ENCODE measurements at regions not wholly inside any gene's neighbourhood (a gene's known extent, or its start where the extent isn't known, plus 50 kb on each side); places are given as distances from the start of the nearest gene placed in this dataset.

- Histone ChIP-seq H2AFZ (ENCODE audit: low read length) (no peak overlapping the region), H3K4me1 (ENCODE audit: control insufficient read depth in 2 of 2, insufficient read depth in 1 of 2, low read depth in 1 of 2, low read length in 2 of 2) (no peaks in the 10 kb centered on the region), H2BK15ac (ENCODE audit: low read length) (no peak overlapping the region), H3K27me3 (ENCODE audit: control insufficient read depth in 3 of 3, insufficient read depth in 3 of 3, low read depth in 1 of 3, low read length in 3 of 3) (no peaks in the 10 kb centered on the region), H2BK5ac (ENCODE audit: low read length) (no peak overlapping the region), H3K4me3 (ENCODE audit: low read length in 2 of 2) (no peak overlapping the region), H2BK12ac (ENCODE audit: low read length) (no peak overlapping the region), H2BK120ac (ENCODE audit: low read depth, low read length) (no peak overlapping the region), H3K79me1 (ENCODE audit: low read depth, low read length) (no peaks in the 10 kb centered on the region), H3K14ac (ENCODE audit: low read length) (no peak overlapping the region), H3K9me3 (replicated peaks in 1 of 2; ENCODE audit: control insufficient read depth in 2 of 2, insufficient read depth in 1 of 2, low read depth in 1 of 2, low read length in 2 of 2) (peaks cover 0 to 2% of the 10 kb centered on the region in 2 donors), H3K4me2 (ENCODE audit: insufficient read depth, low read length, poor library complexity, severe bottlenecking) (no peak overlapping the region), H3K18ac (ENCODE audit: low read length) (no peak overlapping the region), H3K4ac (ENCODE audit: low read length) (no peak overlapping the region), H4K8ac (ENCODE audit: low read depth, low read length) (no peak overlapping the region), H4K91ac (ENCODE audit: low read depth, low read length, poor library complexity) (no peak overlapping the region), H3K23ac (ENCODE audit: low read depth, low read length, poor library complexity) (no peak overlapping the region), H2AK5ac (ENCODE audit: low read depth, low read length) (no peak overlapping the region), H3K9ac (ENCODE audit: low read depth, low read length, poor library complexity) (no peak overlapping the region), H3K36me3 (replicated peaks in 1 of 2; ENCODE audit: control insufficient read depth in 2 of 2, insufficient read depth in 2 of 2, low read length in 2 of 2) (no peaks in the 10 kb centered on the region), H3K27ac (replicated peaks; ENCODE audit: low read length) (no peak overlapping the region)
- WGBS, 2 donors (ENCODE audit: extremely low coverage in 2 of 2, insufficient read length in 2 of 2, insufficient replicate concordance in 1 of 2) = no CpG with 5 or more reads among the region's 5 CpGs
- DNase-seq (ENCODE audit: low spot score) = no peak
Measured at GRCh38 chr16:9541723-9542122, 450.3 kb downstream of the HAPSTR1 start.

- Histone ChIP-seq H4K8ac (ENCODE audit: low read depth, low read length) (no peak overlapping the region), H3K14ac (ENCODE audit: low read length) (no peak overlapping the region), H3K4me3 (ENCODE audit: low read length in 2 of 2) (no peak overlapping the region), H3K27ac (replicated peaks; ENCODE audit: low read length) (no peak overlapping the region), H2BK5ac (ENCODE audit: low read length) (no peak overlapping the region), H3K4me2 (ENCODE audit: insufficient read depth, low read length, poor library complexity, severe bottlenecking) (no peak overlapping the region), H3K4me1 (ENCODE audit: control insufficient read depth in 2 of 2, insufficient read depth in 1 of 2, low read depth in 1 of 2, low read length in 2 of 2) (no peaks in the 10 kb centered on the region), H4K91ac (ENCODE audit: low read depth, low read length, poor library complexity) (no peak overlapping the region), H3K9me3 (replicated peaks in 1 of 2; ENCODE audit: control insufficient read depth in 2 of 2, insufficient read depth in 1 of 2, low read depth in 1 of 2, low read length in 2 of 2) (peaks cover 0 to 2% of the 10 kb centered on the region in 2 donors), H3K23ac (ENCODE audit: low read depth, low read length, poor library complexity) (no peak overlapping the region), H3K18ac (ENCODE audit: low read length) (no peak overlapping the region), H2BK15ac (ENCODE audit: low read length) (no peak overlapping the region), H2AK5ac (ENCODE audit: low read depth, low read length) (no peak overlapping the region), H3K4ac (ENCODE audit: low read length) (no peak overlapping the region), H3K79me1 (ENCODE audit: low read depth, low read length) (no peaks in the 10 kb centered on the region), H2AFZ (ENCODE audit: low read length) (no peak overlapping the region), H2BK12ac (ENCODE audit: low read length) (no peak overlapping the region), H3K27me3 (ENCODE audit: control insufficient read depth in 3 of 3, insufficient read depth in 3 of 3, low read depth in 1 of 3, low read length in 3 of 3) (no peaks in the 10 kb centered on the region), H2BK120ac (ENCODE audit: low read depth, low read length) (no peak overlapping the region), H3K9ac (ENCODE audit: low read depth, low read length, poor library complexity) (no peak overlapping the region), H3K36me3 (replicated peaks in 1 of 2; ENCODE audit: control insufficient read depth in 2 of 2, insufficient read depth in 2 of 2, low read length in 2 of 2) (no peaks in the 10 kb centered on the region)
- WGBS, 2 donors (ENCODE audit: extremely low coverage in 2 of 2, insufficient read length in 2 of 2, insufficient replicate concordance in 1 of 2) = no CpG with 5 or more reads among the region's 8 CpGs
- DNase-seq (ENCODE audit: low spot score) = no peak
Measured at GRCh38 chr16:9542165-9542755, 450.8 kb downstream of the HAPSTR1 start.

GRCh38 chr16:9545522-9546437, 454.3 kb downstream of the HAPSTR1 start:
- no peaks in the 10 kb centered on the region for H3K79me1 ChIP-seq (ENCODE audit: low read depth, low read length)

GRCh38 chr16:9546438-9546786, 455.0 kb downstream of the HAPSTR1 start:
- H3K18ac ChIP-seq (ENCODE audit: low read length) = no peak overlapping the region
- no peaks in the 10 kb centered on the region for H3K27me3 ChIP-seq (ENCODE audit: control insufficient read depth in 3 of 3, insufficient read depth in 3 of 3, low read depth in 1 of 3, low read length in 3 of 3)
- H3K9me3 ChIP-seq (replicated peaks in 1 of 2; ENCODE audit: control insufficient read depth in 2 of 2, insufficient read depth in 1 of 2, low read depth in 1 of 2, low read length in 2 of 2) = no peaks in the 10 kb centered on the region
- no peak overlapping the region for H3K23ac ChIP-seq (ENCODE audit: low read depth, low read length, poor library complexity)
- no peak overlapping the region for H2AK5ac ChIP-seq (ENCODE audit: low read depth, low read length)
- H4K91ac ChIP-seq (ENCODE audit: low read depth, low read length, poor library complexity) = no peak overlapping the region
- no peaks in the 10 kb centered on the region for H3K79me1 ChIP-seq (ENCODE audit: low read depth, low read length)
- no peak overlapping the region for H2BK5ac ChIP-seq (ENCODE audit: low read length)
- no peak overlapping the region for H2AFZ ChIP-seq (ENCODE audit: low read length)
- no peak overlapping the region for H3K9ac ChIP-seq (ENCODE audit: low read depth, low read length, poor library complexity)
- no peak for DNase-seq (ENCODE audit: low spot score)
- H3K4me3 ChIP-seq (ENCODE audit: low read length in 2 of 2) = no peak overlapping the region
- H4K8ac ChIP-seq (ENCODE audit: low read depth, low read length) = no peak overlapping the region
- H3K36me3 ChIP-seq (replicated peaks in 1 of 2; ENCODE audit: control insufficient read depth in 2 of 2, insufficient read depth in 2 of 2, low read length in 2 of 2) = no peaks in the 10 kb centered on the region
- H2BK12ac ChIP-seq (ENCODE audit: low read length) = no peak overlapping the region
- H2BK120ac ChIP-seq (ENCODE audit: low read depth, low read length) = no peak overlapping the region
- H3K14ac ChIP-seq (ENCODE audit: low read length) = no peak overlapping the region
- H2BK15ac ChIP-seq (ENCODE audit: low read length) = no peak overlapping the region
- no peak overlapping the region for H3K27ac ChIP-seq (replicated peaks; ENCODE audit: low read length)
- no peak overlapping the region for H3K4ac ChIP-seq (ENCODE audit: low read length)
- no CpG with 5 or more reads among the region's 2 CpGs for WGBS, 2 donors (ENCODE audit: extremely low coverage in 2 of 2, insufficient read length in 2 of 2, insufficient replicate concordance in 1 of 2)
- H3K4me2 ChIP-seq (ENCODE audit: insufficient read depth, low read length, poor library complexity, severe bottlenecking) = no peak overlapping the region
- H3K4me1 ChIP-seq (ENCODE audit: control insufficient read depth in 2 of 2, insufficient read depth in 1 of 2, low read depth in 1 of 2, low read length in 2 of 2) = no peaks in the 10 kb centered on the region

More at GRCh38 chr16:9545522-9546437, 454.3 kb downstream of the HAPSTR1 start:
- Histone ChIP-seq H3K27ac (replicated peaks; ENCODE audit: low read length) (no peak overlapping the region), H2AK5ac (ENCODE audit: low read depth, low read length) (no peak overlapping the region), H3K36me3 (replicated peaks in 1 of 2; ENCODE audit: control insufficient read depth in 2 of 2, insufficient read depth in 2 of 2, low read length in 2 of 2) (no peaks in the 10 kb centered on the region), H2BK120ac (ENCODE audit: low read depth, low read length) (no peak overlapping the region), H2BK5ac (ENCODE audit: low read length) (no peak overlapping the region), H3K9ac (ENCODE audit: low read depth, low read length, poor library complexity) (no peak overlapping the region), H3K4ac (ENCODE audit: low read length) (no peak overlapping the region), H2BK15ac (ENCODE audit: low read length) (no peak overlapping the region), H3K9me3 (replicated peaks in 1 of 2; ENCODE audit: control insufficient read depth in 2 of 2, insufficient read depth in 1 of 2, low read depth in 1 of 2, low read length in 2 of 2) (no peaks in the 10 kb centered on the region), H3K23ac (ENCODE audit: low read depth, low read length, poor library complexity) (no peak overlapping the region), H3K27me3 (ENCODE audit: control insufficient read depth in 3 of 3, insufficient read depth in 3 of 3, low read depth in 1 of 3, low read length in 3 of 3) (no peaks in the 10 kb centered on the region), H4K8ac (ENCODE audit: low read depth, low read length) (no peak overlapping the region), H3K4me3 (ENCODE audit: low read length in 2 of 2) (no peak overlapping the region), H4K91ac (ENCODE audit: low read depth, low read length, poor library complexity) (no peak overlapping the region), H3K18ac (ENCODE audit: low read length) (no peak overlapping the region), H2BK12ac (ENCODE audit: low read length) (no peak overlapping the region), H3K4me1 (ENCODE audit: control insufficient read depth in 2 of 2, insufficient read depth in 1 of 2, low read depth in 1 of 2, low read length in 2 of 2) (no peaks in the 10 kb centered on the region), H3K4me2 (ENCODE audit: insufficient read depth, low read length, poor library complexity, severe bottlenecking) (no peak overlapping the region), H3K14ac (ENCODE audit: low read length) (no peak overlapping the region), H2AFZ (ENCODE audit: low read length) (no peak overlapping the region)
- WGBS, 2 donors (ENCODE audit: extremely low coverage in 2 of 2, insufficient read length in 2 of 2, insufficient replicate concordance in 1 of 2) = no CpG with 5 or more reads among the region's 7 CpGs
- no peak for DNase-seq (ENCODE audit: low spot score)

All from neuronal stem cell (in vitro differentiated cells).